ENCODE measurements at regions not wholly inside any gene's neighbourhood (a gene's known extent, or its start where the extent isn't known, plus 50 kb on each side); places are given as distances from the start of the nearest gene placed in this dataset.
"Not testable (repeated sequence)": the region's sequence is repeated elsewhere in the genome, so short reads cannot be mapped to it uniquely, and the experiment has no call there.

- H3K9me3 ChIP-seq: no peaks in the 10 kb centered on the region
- intact Hi-C loops (cut with DNase I): no loop called here
- H3K27me3 ChIP-seq (replicated peaks; ENCODE audit: insufficient read depth): no peaks in the 10 kb centered on the region
- H3K4me3 ChIP-seq: no peak overlapping the region
- no peak for DNase-seq (ENCODE audit: low spot score)
- WGBS: 63% methylated on average over 4 of the region's 4 CpGs
- no peaks in the 10 kb centered on the region for H3K36me3 ChIP-seq
- TF ChIP-seq POLR2A (IDR thresholded peaks at IDR 0.05): no peak
- TF ChIP-seq CTCF (IDR thresholded peaks at IDR 0.05): no peak
- TF ChIP-seq POLR2AphosphoS5 (IDR thresholded peaks at IDR 0.05): no peak
- no peaks in the 10 kb centered on the region for H3K4me1 ChIP-seq (replicated peaks)
- H3K27ac ChIP-seq: no peak overlapping the region
Observed at GRCh38 chr5:56759521-56760216, 55.7 kb upstream of the MAP3K1 start.

- DNase-seq (ENCODE audit: low spot score): no peak
- no peaks in the 10 kb centered on the region for H3K27me3 ChIP-seq (replicated peaks; ENCODE audit: insufficient read depth)
- no peak for TF ChIP-seq CTCF (IDR thresholded peaks at IDR 0.05)
- TF ChIP-seq POLR2AphosphoS5 (IDR thresholded peaks at IDR 0.05): no peak
- no peak for TF ChIP-seq POLR2A (IDR thresholded peaks at IDR 0.05)
- no peak overlapping the region for H3K4me3 ChIP-seq
- intact Hi-C loops (cut with DNase I): no loop called here
- WGBS: 77% methylated on average over 5 of the region's 5 CpGs
- no peaks in the 10 kb centered on the region for H3K9me3 ChIP-seq
- no peaks in the 10 kb centered on the region for H3K36me3 ChIP-seq
- H3K4me1 ChIP-seq (replicated peaks): no peaks in the 10 kb centered on the region
- no peak overlapping the region for H3K27ac ChIP-seq
Observed at GRCh38 chr5:56757077-56757476, 58.3 kb upstream of the MAP3K1 start.

- H3K9me3 ChIP-seq: no peaks in the 10 kb centered on the region
- TF ChIP-seq POLR2AphosphoS5 (IDR thresholded peaks at IDR 0.05) (no peak), CTCF (IDR thresholded peaks at IDR 0.05) (no peak), POLR2A (IDR thresholded peaks at IDR 0.05) (no peak)
- H3K4me1 ChIP-seq (replicated peaks): no peaks in the 10 kb centered on the region
- no peaks in the 10 kb centered on the region for H3K27me3 ChIP-seq (replicated peaks; ENCODE audit: insufficient read depth)
- no peak for DNase-seq (ENCODE audit: low spot score)
- intact Hi-C loops (cut with DNase I): no loop called here
- no peak overlapping the region for H3K27ac ChIP-seq
- no peak overlapping the region for H3K4me3 ChIP-seq
- no peaks in the 10 kb centered on the region for H3K36me3 ChIP-seq
- 90% methylated on average over 3 of the region's 3 CpGs for WGBS
Observed at GRCh38 chr5:56755036-56755555, 60.3 kb upstream of the MAP3K1 start.

- H3K27ac ChIP-seq; intact Hi-C loops (cut with DNase I); H3K27me3 ChIP-seq (replicated peaks; ENCODE audit: insufficient read depth); H3K4me1 ChIP-seq (replicated peaks); H3K4me3 ChIP-seq; H3K9me3 ChIP-seq; H3K36me3 ChIP-seq; DNase-seq (ENCODE audit: low spot score): not testable (repeated sequence)
- 94% methylated on average over 5 of the region's 5 CpGs for WGBS
Observed at GRCh38 chr5:56753588-56753987, 61.8 kb upstream of the MAP3K1 start.

- H3K4me3 ChIP-seq: no peak overlapping the region
- WGBS: 68% methylated on average over 2 of the region's 2 CpGs
- H3K9me3 ChIP-seq: no peaks in the 10 kb centered on the region
- no peak for DNase-seq (ENCODE audit: low spot score)
- no peaks in the 10 kb centered on the region for H3K4me1 ChIP-seq (replicated peaks)
- H3K27ac ChIP-seq: no peak overlapping the region
- no peak for TF ChIP-seq CTCF (IDR thresholded peaks at IDR 0.05)
- no peak for TF ChIP-seq POLR2AphosphoS5 (IDR thresholded peaks at IDR 0.05)
- TF ChIP-seq POLR2A (IDR thresholded peaks at IDR 0.05): no peak
- H3K27me3 ChIP-seq (replicated peaks; ENCODE audit: insufficient read depth): no peaks in the 10 kb centered on the region
- H3K36me3 ChIP-seq: no peaks in the 10 kb centered on the region
- intact Hi-C loops (cut with DNase I): no loop called here
Observed at GRCh38 chr5:56751572-56752313, 63.6 kb upstream of the MAP3K1 start.

All from prostate gland (tissue), 2 donors.